AG04450 (cell line): ENCODE measurements at regions not wholly inside any gene's neighbourhood (a gene's known extent, or its start where the extent isn't known, plus 50 kb on each side); places are given as distances from the start of the nearest gene placed in this dataset.

Source experiments
- CTCF ChIA-PET: fragments of 300-600, 350-600 bp; formaldehyde crosslinking; extraction: SDS; loops from one replicate; lab custom pipeline; 2022; ENCODE audit warnings: antibody characterized with exemption, inconsistent platforms; lab: Charles Lee
- POLR2A ChIA-PET: fragments of 350-600 bp; formaldehyde crosslinking; extraction: SDS; loops from one replicate; lab custom pipeline; 2021; ENCODE audit warnings: antibody characterized with exemption, inconsistent platforms; lab: Yijun Ruan, JAX
- DNase-seq: peaks from one replicate; pipeline ENCODE4 v3.0.0-alpha.2; 2011; ENCODE audit warnings: low read depth, low spot score
- H3K27ac ChIP-seq: one replicate; pipeline ENCODE4 v1.5.1; 2012; ENCODE audit warnings: low read depth, low read length, control low read depth
- H3K27me3 ChIP-seq: one replicate; pipeline ENCODE4 v1.6.0; 2012; ENCODE audit warnings: low read length; ENCODE audit not compliant: control insufficient read depth, insufficient read depth
- H3K4me3 ChIP-seq: 2 replicates; pipeline ENCODE4 v1.5.1; 2011; ENCODE audit warnings: mild to moderate bottlenecking, low read depth, low read length, control low read depth
- H3K9me3 ChIP-seq: 2 replicates; pipeline ENCODE4 v1.5.1; 2012; ENCODE audit warnings: low read length; ENCODE audit not compliant: control insufficient read depth, insufficient read depth
- CTCF ChIP-seq: IDR thresholded peaks from 2 replicates; pipeline ENCODE4 v1.5.1; 2011; ENCODE audit warnings: low read depth, low read length, control low read depth, inconsistent platforms

- H3K27me3 ChIP-seq = no peaks in the 10 kb centered on the region
- no peak overlapping the region for H3K4me3 ChIP-seq
- POLR2A ChIA-PET = no interaction called here
- CTCF ChIA-PET = interaction anchor here (0.6 kb wide), 1 partner anchor 623 kb away, joined by 3 read pairs; no protein-coding TSS in a partner anchor
- H3K9me3 ChIP-seq = no peaks in the 10 kb centered on the region
- DNase-seq = no peak
- TF ChIP-seq CTCF = no peak
- no peak overlapping the region for H3K27ac ChIP-seq
These were observed 384.5 kb upstream of the PIK3R1 start for GRCh38 chr5:67831048-67831447.

- ChIA-PET POLR2A (no interaction called here), CTCF (no interaction called here)
- no peaks in the 10 kb centered on the region for H3K27me3 ChIP-seq
- H3K4me3 ChIP-seq = no peak overlapping the region
- no peak for TF ChIP-seq CTCF
- H3K27ac ChIP-seq = no peak overlapping the region
- H3K9me3 ChIP-seq = no peaks in the 10 kb centered on the region
- no peak for DNase-seq
These were observed 388.0 kb upstream of the PIK3R1 start for GRCh38 chr5:67827541-67827940.

- ChIA-PET POLR2A (no interaction called here), CTCF (no interaction called here)
- Histone ChIP-seq H3K27ac (no peak overlapping the region), H3K9me3 (no peaks in the 10 kb centered on the region), H3K4me3 (no peak overlapping the region), H3K27me3 (no peaks in the 10 kb centered on the region)
- no peak for TF ChIP-seq CTCF
- no peak for DNase-seq
These were observed 390.7 kb upstream of the PIK3R1 start for GRCh38 chr5:67824852-67825251.

- no peak for TF ChIP-seq CTCF
- CTCF ChIA-PET = no interaction called here
- POLR2A ChIA-PET = no interaction called here
- DNase-seq = no peak
- peaks cover 3% of the 10 kb centered on the region for H3K9me3 ChIP-seq
- no peaks in the 10 kb centered on the region for H3K27me3 ChIP-seq
- no peak overlapping the region for H3K27ac ChIP-seq
- H3K4me3 ChIP-seq = no peak overlapping the region
These were observed 397.9 kb upstream of the PIK3R1 start for GRCh38 chr5:67817652-67818051.

GRCh38 chr5:67816456-67816855, 399.1 kb upstream of the PIK3R1 start:
- Histone ChIP-seq H3K27me3 (no peaks in the 10 kb centered on the region), H3K4me3 (no peak overlapping the region), H3K9me3 (peaks cover 3% of the 10 kb centered on the region), H3K27ac (no peak overlapping the region)
- no peak for TF ChIP-seq CTCF
- ChIA-PET POLR2A (no interaction called here), CTCF (no interaction called here)
- no peak for DNase-seq
